HepG2 (cell line): ENCODE measurements at regions not wholly inside any gene's neighbourhood (a gene's known extent, or its start where the extent isn't known, plus 50 kb on each side); places are given as distances from the start of the nearest gene placed in this dataset.

ENCODE experiments used
- ATAC-seq: fragments of 200-7000 bp; cut with Tn5 transposase; 3 replicates; pipeline ENCODE4 v1.9.1; 2020; ENCODE audit warnings: mild to moderate bottlenecking, moderate library complexity
- BruUV-seq: library from RNA; stranded (reverse); fragments of 400-500 nt; replicated peaks from 2 replicates; lab custom pipeline; 2021; lab: Mats Ljungman, UMichigan
- CTCF ChIA-PET: fragments of 300-600 bp; formaldehyde crosslinking; extraction: SDS; loops from one replicate; lab custom pipeline; 2021; ENCODE audit warnings: low total read pairs, inconsistent platforms, low intra/inter-chr PET ratio; lab: Yijun Ruan, JAX
- POLR2A ChIA-PET: fragments of 350-600 bp; sonication (Branson Sonifier 250); formaldehyde crosslinking; loops from one replicate; lab custom pipeline; 2020; ENCODE audit warnings: antibody characterized with exemption, inconsistent platforms; lab: Yijun Ruan, JAX
- DNase-seq: peaks from one replicate; pipeline ENCODE4 v3.0.0-alpha.2; 2015; ENCODE audit warnings: low spot score
- FAIRE-seq: peaks from 3 replicates; lab custom pipeline; 2011; peaks lifted over from hg19 to GRCh38; lab: Jason Lieb, UNC
- H2AFZ ChIP-seq: one replicate; pipeline ENCODE4 v1.6.1; 2011; ENCODE audit warnings: low read length, inconsistent platforms
- H3K27ac ChIP-seq: fragments of 300-600 bp; 3 replicates; pipeline ENCODE4 v1.8.0; 2011; ENCODE audit warnings: mixed run types, mild to moderate bottlenecking, mixed read lengths, low read length, inconsistent platforms; ENCODE audit not compliant: insufficient read depth; ENCODE audit errors: extremely low read length
- H3K27me3 ChIP-seq, 2 experiments: fragments of 200-600 bp in 1 of 2; 2 replicates in 1 of 2; 3 replicates in 1 of 2; pipeline versions ENCODE4 v1.6.0 to v1.8.0; 2011; ENCODE audit warnings: low read length in 2 of 2, mild to moderate bottlenecking in 2 of 2, moderate library complexity in 2 of 2, inconsistent platforms in 1 of 2; ENCODE audit not compliant: insufficient read depth in 2 of 2, control insufficient read depth in 1 of 2
- H3K36me3 ChIP-seq, 2 experiments: fragments of 200-600 bp in 1 of 2; replicated peaks in 1 of 2; 2 replicates in 1 of 2; 3 replicates in 1 of 2; pipeline versions ENCODE4 v1.5.1 to v1.8.0; 2011; ENCODE audit warnings: low read length in 2 of 2, inconsistent platforms in 1 of 2; ENCODE audit not compliant: insufficient read depth in 2 of 2, control insufficient read depth in 1 of 2
- H3K4me1 ChIP-seq: 2 replicates; pipeline ENCODE4 v1.5.1; 2012; ENCODE audit warnings: low read length, inconsistent platforms; ENCODE audit not compliant: insufficient read depth
- H3K4me2 ChIP-seq: 2 replicates; pipeline ENCODE4 v1.6.0; 2011; ENCODE audit warnings: low read depth, low read length, inconsistent platforms
- H3K4me3 ChIP-seq, 3 experiments: fragments of 200-600 bp in 1 of 3; sonication (generic), shearing (Covaris generic) in 1 of 3; replicated peaks in 1 of 3; 2 replicates each; pipeline ENCODE4 v1.5.1; 2011 to 2016; ENCODE audit warnings: low read length in 3 of 3, inconsistent platforms in 2 of 3, low read depth in 2 of 3, mild to moderate bottlenecking in 2 of 3, control low read depth in 1 of 3, mixed read lengths in 1 of 3; ENCODE audit not compliant: insufficient read depth in 1 of 3
- H3K79me2 ChIP-seq: one replicate; pipeline ENCODE4 v1.6.1; 2011; ENCODE audit warnings: low read length, inconsistent platforms; ENCODE audit not compliant: insufficient read depth
- H3K9ac ChIP-seq: 2 replicates; pipeline ENCODE4 v1.6.0; 2011; ENCODE audit warnings: mild to moderate bottlenecking, low read depth, low read length, inconsistent platforms; ENCODE audit not compliant: insufficient read depth
- H3K9me3 ChIP-seq: 2 replicates; pipeline ENCODE4 v1.5.1; 2012; ENCODE audit warnings: mild to moderate bottlenecking, low read length
- H4K20me1 ChIP-seq: 2 replicates; pipeline ENCODE4 v1.6.0; 2011; ENCODE audit warnings: inconsistent platforms, mild to moderate bottlenecking, low read length, moderate library complexity; ENCODE audit not compliant: insufficient read depth
- CEBPG ChIP-seq: IDR thresholded peaks from 2 replicates; pipeline ENCODE4 v1.6.1; 2016
- DMAP1 ChIP-seq: IDR thresholded peaks from 2 replicates; pipeline ENCODE4 v1.6.1; 2016
- ESRRA ChIP-seq: sonication (generic); formaldehyde crosslinking; IDR thresholded peaks from 2 replicates; pipeline ENCODE4 v1.5.1; 2020; ENCODE audit warnings: mild to moderate bottlenecking, low read depth, missing genetic modification reagents
- GRHL1 ChIP-seq: sonication (generic); formaldehyde crosslinking; conservative IDR thresholded peaks from 2 replicates; pipeline ENCODE4 v1.8.0; 2022; ENCODE audit warnings: missing genetic modification reagents
- MZF1 ChIP-seq: sonication (generic); formaldehyde crosslinking; IDR thresholded peaks from 2 replicates; pipeline ENCODE4 v1.8.1; 2023; ENCODE audit warnings: mild to moderate bottlenecking, missing genetic modification reagents, borderline replicate concordance
- NFIB ChIP-seq: sonication (generic); formaldehyde crosslinking; IDR thresholded peaks from 2 replicates; pipeline ENCODE4 v1.9.0; 2021; ENCODE audit warnings: missing genetic modification reagents, mild to moderate bottlenecking, borderline replicate concordance
- NONO ChIP-seq, 2 experiments: fragments of 450-650 bp in 1 of 2; sonication (generic) in 1 of 2; formaldehyde crosslinking in 1 of 2; IDR thresholded peaks in 1 of 2; conservative IDR thresholded peaks in 1 of 2; 2 replicates each; pipeline versions ENCODE4 v1.6.1 to v1.8.0; 2017 to 2022; ENCODE audit warnings: mild to moderate bottlenecking in 1 of 2, missing genetic modification reagents in 1 of 2, moderate library complexity in 1 of 2
- NR2C2 ChIP-seq: sonication (generic); formaldehyde crosslinking; IDR thresholded peaks from 2 replicates; pipeline ENCODE4 v1.4.0; 2020; ENCODE audit warnings: missing genetic modification reagents, mild to moderate bottlenecking, moderate library complexity, borderline replicate concordance
- SOX13 ChIP-seq, 3 experiments: fragments of 450-650 bp in 1 of 3; sonication (generic) in 1 of 3; formaldehyde crosslinking in 1 of 3; IDR thresholded peaks in 2 of 3; conservative IDR thresholded peaks in 1 of 3; 2 replicates each; pipeline versions ENCODE4 v1.5.0 to v1.6.1; 2016 to 2020; ENCODE audit warnings: antibody characterized with exemption in 1 of 3, mild to moderate bottlenecking in 1 of 3, missing compliant biosample characterization in 1 of 3, missing genetic modification reagents in 1 of 3, moderate library complexity in 1 of 3
- TBL1XR1 ChIP-seq: fragments of 150-350 bp; IDR thresholded peaks from 2 replicates; pipeline ENCODE4 v1.6.1; 2014; ENCODE audit warnings: borderline replicate concordance, low read length; ENCODE audit not compliant: partially characterized antibody
- ZKSCAN5 ChIP-seq: sonication (generic); formaldehyde crosslinking; IDR thresholded peaks from 2 replicates; pipeline ENCODE4 v1.5.1; 2020; ENCODE audit warnings: mild to moderate bottlenecking, missing genetic modification reagents
- ZNF205 ChIP-seq: IDR thresholded peaks from 2 replicates; pipeline ENCODE4 v1.6.1; 2018; ENCODE audit warnings: missing biosample characterization, missing genetic modification reagents
- ZNF567 ChIP-seq: sonication (generic); formaldehyde crosslinking; IDR thresholded peaks from 2 replicates; pipeline ENCODE4 v1.8.1; 2023; ENCODE audit warnings: mild to moderate bottlenecking, missing genetic modification reagents, borderline replicate concordance
- ZNF703 ChIP-seq: sonication (generic); formaldehyde crosslinking; IDR thresholded peaks from 2 replicates; pipeline ENCODE4 v1.5.1; 2020; ENCODE audit warnings: missing genetic modification reagents, mild to moderate bottlenecking, moderate library complexity, borderline replicate concordance
- ZNF878 ChIP-seq: sonication (generic); formaldehyde crosslinking; IDR thresholded peaks from 2 replicates; pipeline ENCODE4 v1.8.1; 2023; ENCODE audit warnings: mild to moderate bottlenecking, missing genetic modification reagents, moderate library complexity
- ZSCAN21 ChIP-seq: sonication (generic); formaldehyde crosslinking; IDR thresholded peaks from 2 replicates; pipeline ENCODE4 v1.8.0; 2022; ENCODE audit warnings: mild to moderate bottlenecking, missing genetic modification reagents, moderate library complexity, borderline replicate concordance
- WGBS: methylation state at CpG from one replicate; pipeline ENCODE4 v1.1.6; 2017; ENCODE audit warnings: low lambda C conversion rate; 5-methylcytosine and 5-hydroxymethylcytosine counted together
- in situ Hi-C: cut with HindIII; loops from 2 replicates; pipeline ENCODE4 v1.10.0; 2017; ENCODE audit warnings: low pct_unique_long_range_greater_than_20kb; ENCODE audit not compliant: extremely low pct_ligation_motif_present
- intact Hi-C: fragments of 100-400 bp; cut with micrococcal nuclease; formaldehyde crosslinking; loops from one replicate; pipeline ENCODE4 v1.10.0; 2022; ENCODE audit not compliant: unreplicated experiment
- TF ChIP-seq, protein P1 (sequence below): sonication (generic); formaldehyde crosslinking; IDR thresholded peaks from 2 replicates; pipeline ENCODE4 v1.4.0; 2020; ENCODE audit warnings: missing genetic modification reagents; ENCODE audit errors: not compliant biosample characterization
- TF ChIP-seq, protein P2 (sequence below): sonication (generic); formaldehyde crosslinking; IDR thresholded peaks from 2 replicates; pipeline ENCODE4 v1.4.0; 2020; ENCODE audit warnings: mild to moderate bottlenecking, missing genetic modification reagents

DNA sequence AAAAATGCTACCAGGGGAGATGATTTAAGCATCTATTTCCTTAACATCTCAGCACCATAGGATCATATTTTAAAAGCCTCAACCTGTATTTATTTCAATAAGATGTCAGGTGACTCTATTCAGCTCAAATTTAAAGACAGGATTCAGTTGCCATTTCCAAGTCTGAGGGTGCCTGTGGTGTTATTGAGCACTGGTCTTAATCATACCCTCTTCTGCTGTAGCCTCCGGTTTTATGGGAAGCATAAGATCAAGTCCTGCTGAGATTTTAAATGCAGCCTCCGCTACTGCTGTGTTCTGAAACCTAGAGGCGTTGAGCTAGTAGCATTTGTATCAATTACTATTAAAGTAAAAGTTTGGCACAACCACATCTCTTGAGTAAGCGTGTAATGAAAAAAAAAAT lies 185.7 kb upstream of the NWD2 start:
- no peaks in the 10 kb centered on the region for H3K27me3 ChIP-seq
- POLR2A ChIA-PET: no interaction called here
- H4K20me1 ChIP-seq: no peaks in the 10 kb centered on the region
- DNase-seq (no peak), ATAC-seq (no peak), FAIRE-seq (no peak)
- no peak overlapping the region for H3K4me3 ChIP-seq
- no peak overlapping the region for H2AFZ ChIP-seq
- in situ Hi-C loops: no loop called here
- no peaks in the 10 kb centered on the region for H3K9me3 ChIP-seq
- H3K79me2 ChIP-seq: no peaks in the 10 kb centered on the region
- no peak overlapping the region for H3K9ac ChIP-seq
- intact Hi-C loops: no loop called here
- TF ChIP-seq NONO (IDR thresholded peaks at IDR 0.05): no peak
- TF ChIP-seq NONO (CRISPR knock-in tag; conservative IDR thresholded peaks at IDR 0.05): no peak
- no peak for TF ChIP-seq NR2C2 (CRISPR knock-in tag)
- TF ChIP-seq ESRRA (CRISPR knock-in tag): no peak
- no peak for TF ChIP-seq MZF1 (CRISPR knock-in tag)
- TF ChIP-seq, protein P1, sequence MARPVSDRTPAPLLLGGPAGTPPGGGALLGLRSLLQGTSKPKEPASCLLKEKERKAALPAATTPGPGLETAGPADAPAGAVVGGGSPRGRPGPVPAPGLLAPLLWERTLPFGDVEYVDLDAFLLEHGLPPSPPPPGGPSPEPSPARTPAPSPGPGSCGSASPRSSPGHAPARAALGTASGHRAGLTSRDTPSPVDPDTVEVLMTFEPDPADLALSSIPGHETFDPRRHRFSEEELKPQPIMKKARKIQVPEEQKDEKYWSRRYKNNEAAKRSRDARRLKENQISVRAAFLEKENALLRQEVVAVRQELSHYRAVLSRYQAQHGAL (CRISPR knock-in tag): no peak
- no peak for TF ChIP-seq ZNF205 (CRISPR knock-in tag)
- TF ChIP-seq ZNF703: no peak
- no peak for TF ChIP-seq TBL1XR1
- TF ChIP-seq, protein P2, sequence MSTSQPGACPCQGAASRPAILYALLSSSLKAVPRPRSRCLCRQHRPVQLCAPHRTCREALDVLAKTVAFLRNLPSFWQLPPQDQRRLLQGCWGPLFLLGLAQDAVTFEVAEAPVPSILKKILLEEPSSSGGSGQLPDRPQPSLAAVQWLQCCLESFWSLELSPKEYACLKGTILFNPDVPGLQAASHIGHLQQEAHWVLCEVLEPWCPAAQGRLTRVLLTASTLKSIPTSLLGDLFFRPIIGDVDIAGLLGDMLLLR (CRISPR knock-in tag): no peak
- no peak for TF ChIP-seq ZSCAN21 (CRISPR knock-in tag)
- TF ChIP-seq NFIB (CRISPR knock-in tag): no peak
- TF ChIP-seq ZNF878 (CRISPR knock-in tag): no peak
- TF ChIP-seq DMAP1 (CRISPR knock-in tag): no peak
- no peak for TF ChIP-seq CEBPG (CRISPR knock-in tag)
- no peak for TF ChIP-seq ZNF567 (CRISPR knock-in tag)
- TF ChIP-seq GRHL1 (CRISPR knock-in tag): no peak
- TF ChIP-seq ZKSCAN5 (CRISPR knock-in tag): no peak
- TF ChIP-seq SOX13 (IDR thresholded peaks at IDR 0.05): no peak
- TF ChIP-seq SOX13 (CRISPR knock-in tag; conservative IDR thresholded peaks at IDR 0.05 in 1 of 2, IDR thresholded peaks at IDR 0.05 in 1 of 2): no peak
- H3K4me2 ChIP-seq: no peak overlapping the region
- no peak overlapping the region for H3K27ac ChIP-seq
- H3K36me3 ChIP-seq: no peaks in the 10 kb centered on the region
- CTCF ChIA-PET: no interaction called here
- no TSS peak for BruUV-seq
- 0% methylated on average over 4 of the region's 4 CpGs for WGBS
- H3K4me1 ChIP-seq: no peaks in the 10 kb centered on the region
